H1 (cell line): ENCODE measurements at regions not wholly inside any gene's neighbourhood (a gene's known extent, or its start where the extent isn't known, plus 50 kb on each side); places are given as distances from the start of the nearest gene placed in this dataset.

Experiments
- CTCF ChIA-PET: fragments of 300-600 bp; sonication (Branson Sonifier 250); formaldehyde crosslinking; loops from one replicate; lab custom pipeline; 2021; ENCODE audit not compliant: partially characterized antibody; lab: Charles Lee
- POLR2A ChIA-PET: fragments of 300-600 bp; sonication (Branson Sonifier 250); formaldehyde crosslinking; loops from one replicate; lab custom pipeline; 2021; ENCODE audit warnings: inconsistent platforms; ENCODE audit not compliant: partially characterized antibody; lab: Charles Lee
- DNase-seq, 2 experiments: peaks; one replicate each; pipeline versions ENCODE4 v3.0.0 to v3.0.0-alpha.2; 2010 to 2022; ENCODE audit warnings: low spot score in 2 of 2, low read depth in 1 of 2, mixed read lengths in 1 of 2
- FAIRE-seq: peaks from 2 replicates; lab custom pipeline; 2011; peaks lifted over from hg19 to GRCh38; lab: Jason Lieb, UNC
- H2AFZ ChIP-seq: 2 replicates; pipeline ENCODE4 v1.8.1; 2012; ENCODE audit warnings: low read length, inconsistent platforms
- H2AK5ac ChIP-seq: 2 replicates; pipeline ENCODE4 v1.6.1; 2013; ENCODE audit warnings: low read depth, low read length
- H2BK120ac ChIP-seq: replicated peaks from 2 replicates; pipeline ENCODE3; 2013; ENCODE audit warnings: low read depth, low read length, inconsistent platforms
- H2BK12ac ChIP-seq: 2 replicates; pipeline ENCODE4 v1.6.1; 2013; ENCODE audit warnings: low read depth, low read length
- H2BK15ac ChIP-seq: 2 replicates; pipeline ENCODE4 v1.6.1; 2013; ENCODE audit warnings: low read length
- H2BK20ac ChIP-seq: 2 replicates; pipeline ENCODE4 v1.6.1; 2013; ENCODE audit warnings: low read length
- H2BK5ac ChIP-seq: 2 replicates; pipeline ENCODE4 v1.6.1; 2013; ENCODE audit warnings: low read depth, low read length
- H3K14ac ChIP-seq: 2 replicates; pipeline ENCODE4 v1.6.1; 2013; ENCODE audit warnings: inconsistent platforms; ENCODE audit not compliant: insufficient read length
- H3K18ac ChIP-seq: 2 replicates; pipeline ENCODE4 v1.6.1; 2013; ENCODE audit warnings: low read length; ENCODE audit errors: extremely low read depth
- H3K23ac ChIP-seq: 2 replicates; pipeline ENCODE4 v1.6.1; 2013; ENCODE audit warnings: inconsistent platforms; ENCODE audit not compliant: insufficient read length
- H3K23me2 ChIP-seq: 2 replicates; pipeline ENCODE4 v1.6.1; 2013; ENCODE audit warnings: low read depth, low read length
- H3K27ac ChIP-seq: 2 replicates; pipeline ENCODE4 v1.6.1; 2011; ENCODE audit warnings: low read depth, low read length, inconsistent platforms
- H3K27me3 ChIP-seq, 4 experiments: replicated peaks in 1 of 4; 1 replicate in 1 of 4; 2 replicates in 3 of 4; pipeline versions ENCODE4 v1.6.1 to v1.8.1; 2011 to 2013; ENCODE audit warnings: low read length in 3 of 4, mild to moderate bottlenecking in 3 of 4, inconsistent platforms in 2 of 4, mixed read lengths in 2 of 4, moderate library complexity in 1 of 4; ENCODE audit not compliant: control insufficient read depth in 3 of 4, insufficient read depth in 3 of 4; ENCODE audit errors: extremely low read depth in 1 of 4
- H3K36me3 ChIP-seq, 4 experiments: 2 replicates each; pipeline versions ENCODE4 v1.6.1 to v1.8.1; 2011 to 2013; ENCODE audit warnings: mild to moderate bottlenecking in 4 of 4, low read length in 3 of 4, moderate library complexity in 2 of 4, control low read depth in 1 of 4, inconsistent platforms in 1 of 4; ENCODE audit not compliant: insufficient read depth in 4 of 4, control insufficient read depth in 2 of 4
- H3K4ac ChIP-seq: replicated peaks from 2 replicates; pipeline ENCODE3; 2013; ENCODE audit warnings: low read length, low read depth, mixed read lengths, inconsistent platforms; ENCODE audit not compliant: insufficient read length
- H3K4me1 ChIP-seq, 4 experiments: replicated peaks in 1 of 4; 1 replicate in 1 of 4; 2 replicates in 3 of 4; pipeline versions ENCODE4 v1.6.1 to v1.8.1; 2011 to 2013; ENCODE audit warnings: low read length in 3 of 4, inconsistent platforms in 2 of 4, mixed read lengths in 1 of 4; ENCODE audit not compliant: insufficient read depth in 4 of 4, control insufficient read depth in 3 of 4
- H3K4me2 ChIP-seq, 2 experiments: 2 replicates each; pipeline versions ENCODE4 v1.6.1 to v1.8.1; 2011 to 2013; ENCODE audit warnings: low read depth in 2 of 2, low read length in 2 of 2, control low read depth in 1 of 2, inconsistent platforms in 1 of 2, mild to moderate bottlenecking in 1 of 2; ENCODE audit not compliant: insufficient read depth in 1 of 2
- H3K4me3 ChIP-seq, 4 experiments: fragments of 200-600, 300-600 bp in 1 of 4; sonication (generic), shearing (Covaris generic), sonication (Bioruptor Twin) in 1 of 4; 2 replicates each; pipeline versions ENCODE4 v1.5.1 to v1.8.1; 2011 to 2016; ENCODE audit warnings: low read length in 4 of 4, low read depth in 3 of 4, control low read depth in 2 of 4, inconsistent platforms in 2 of 4, mild to moderate bottlenecking in 2 of 4, mixed read lengths in 1 of 4, moderate library complexity in 1 of 4; ENCODE audit not compliant: insufficient read depth in 2 of 4; ENCODE audit errors: extremely low read depth in 1 of 4
- H3K56ac ChIP-seq: replicated peaks from 2 replicates; pipeline ENCODE3; 2013; ENCODE audit warnings: low read depth, mild to moderate bottlenecking, mixed read lengths, low read length, inconsistent platforms; ENCODE audit not compliant: insufficient read length
- H3K79me1 ChIP-seq: 2 replicates; pipeline ENCODE4 v1.6.1; 2013; ENCODE audit warnings: low read depth, low read length, control low read depth
- H3K79me2 ChIP-seq, 2 experiments: 2 replicates each; pipeline versions ENCODE4 v1.6.1 to v1.8.1; 2012 to 2013; ENCODE audit warnings: low read length in 2 of 2, mild to moderate bottlenecking in 2 of 2, inconsistent platforms in 1 of 2; ENCODE audit not compliant: insufficient read depth in 2 of 2, control insufficient read depth in 1 of 2
- H3K9ac ChIP-seq, 4 experiments: replicated peaks in 1 of 4; 1 replicate in 1 of 4; 2 replicates in 3 of 4; pipeline versions ENCODE4 v1.6.1 to v1.8.1; 2011 to 2013; ENCODE audit warnings: low read depth in 3 of 4, low read length in 3 of 4, control low read depth in 2 of 4, mild to moderate bottlenecking in 2 of 4, moderate library complexity in 2 of 4, inconsistent platforms in 1 of 4; ENCODE audit errors: extremely low read depth in 1 of 4
- H3K9me3 ChIP-seq, 2 experiments: 2 replicates each; pipeline versions ENCODE4 v1.6.1 to v1.8.1; 2012 to 2013; ENCODE audit warnings: mild to moderate bottlenecking in 2 of 2, moderate library complexity in 2 of 2, control low read depth in 1 of 2, inconsistent platforms in 1 of 2, low read depth in 1 of 2, low read length in 1 of 2, mixed read lengths in 1 of 2; ENCODE audit not compliant: insufficient read depth in 2 of 2
- H4K20me1 ChIP-seq, 2 experiments: replicated peaks in 1 of 2; 2 replicates each; pipeline versions ENCODE3 to v1.8.1; 2011 to 2013; ENCODE audit warnings: inconsistent platforms in 2 of 2, low read length in 2 of 2, mild to moderate bottlenecking in 1 of 2; ENCODE audit not compliant: insufficient read depth in 2 of 2, control insufficient read depth in 1 of 2
- H4K5ac ChIP-seq: 2 replicates; pipeline ENCODE4 v1.6.1; 2013; ENCODE audit warnings: low read length, low read depth, mixed read lengths, inconsistent platforms; ENCODE audit not compliant: insufficient read length
- H4K8ac ChIP-seq: 2 replicates; pipeline ENCODE4 v1.8.0; 2013; ENCODE audit warnings: mild to moderate bottlenecking, moderate library complexity, low read length, inconsistent platforms; ENCODE audit not compliant: insufficient read depth; ENCODE audit errors: extremely low read depth
- H4K91ac ChIP-seq: replicated peaks from 2 replicates; pipeline ENCODE3; 2013; ENCODE audit warnings: low read length, mixed read lengths, inconsistent platforms; ENCODE audit not compliant: insufficient read length
- E2F6 ChIP-seq: IDR thresholded peaks from 2 replicates; pipeline ENCODE4 v1.6.1; 2012; ENCODE audit warnings: inconsistent platforms
- GTF2F1 ChIP-seq: IDR thresholded peaks from 2 replicates; pipeline ENCODE4 v1.6.1; 2012; ENCODE audit warnings: low read depth, low read length, improper control_type of control experiment, borderline replicate concordance
- JUND ChIP-seq: IDR thresholded peaks from 2 replicates; pipeline ENCODE4 v1.6.1; 2011; ENCODE audit warnings: mild to moderate bottlenecking, improper control_type of control experiment, low read length
- KDM4A ChIP-seq: IDR thresholded peaks from one replicate; pipeline ENCODE4 v1.7.1; 2012; ENCODE audit warnings: low read depth, mild to moderate bottlenecking, moderate library complexity, low read length, inconsistent platforms; ENCODE audit not compliant: severe bottlenecking
- NRF1 ChIP-seq: IDR thresholded peaks from 2 replicates; pipeline ENCODE4 v1.6.1; 2011; ENCODE audit warnings: mild to moderate bottlenecking, low read depth, low read length, improper control_type of control experiment
- POLR2A ChIP-seq, 2 experiments: IDR thresholded peaks; 1 replicate in 1 of 2; 2 replicates in 1 of 2; pipeline ENCODE4 v1.6.1; 2011; ENCODE audit warnings: low read depth in 2 of 2, low read length in 2 of 2, mild to moderate bottlenecking in 2 of 2; ENCODE audit errors: control extremely low read depth in 1 of 2
- RBBP5 ChIP-seq: IDR thresholded peaks from 2 replicates; pipeline ENCODE4 v1.7.1; 2012; ENCODE audit warnings: low read depth, mild to moderate bottlenecking, inconsistent platforms, low read length, moderate library complexity, borderline replicate concordance
- SUZ12 ChIP-seq: fragments of 200-600 bp; sonication (generic); IDR thresholded peaks from 2 replicates; pipeline ENCODE4 v1.6.1; 2012; ENCODE audit warnings: mild to moderate bottlenecking, inconsistent platforms, low read length, moderate library complexity, mixed read lengths
- TAF1 ChIP-seq: IDR thresholded peaks from 2 replicates; pipeline ENCODE4 v1.6.1; 2011; ENCODE audit warnings: mild to moderate bottlenecking, low read depth, low read length
- ZNF274 ChIP-seq: IDR thresholded peaks from 2 replicates; pipeline ENCODE4 v1.7.0; 2012; ENCODE audit warnings: low read length, borderline replicate concordance; ENCODE audit errors: extremely low read depth
- WGBS, 2 experiments: shearing (Covaris generic) in 1 of 2; methylation state at CpG; one replicate each; pipeline versions ENCODE4 v1.1.6 to v1.1.7; 2013 to 2015; ENCODE audit warnings: low lambda C conversion rate in 2 of 2, mixed read lengths in 2 of 2, inconsistent platforms in 1 of 2, low coverage in 1 of 2, missing lambda C conversion rate in 1 of 2; ENCODE audit not compliant: insufficient replicate concordance in 2 of 2, insufficient coverage in 1 of 2, insufficient read length in 1 of 2; ENCODE audit errors: extremely low coverage in 1 of 2, missing lambda C conversion rate in 1 of 2; 5-methylcytosine and 5-hydroxymethylcytosine counted together

GRCh38 chr11:29162491-29162890 is 854.3 kb downstream of the KCNA4 start:
- no peak overlapping the region for H2BK120ac ChIP-seq
- no peaks in the 10 kb centered on the region for H3K36me3 ChIP-seq
- CTCF ChIA-PET = interaction anchor here (1.5 kb wide), 1 partner anchor 658 kb away, joined by 3 read pairs; no protein-coding TSS in a partner anchor
- H2BK12ac ChIP-seq = no peak overlapping the region
- no peak overlapping the region for H4K8ac ChIP-seq
- no peaks in the 10 kb centered on the region for H4K20me1 ChIP-seq
- FAIRE-seq (no peak), DNase-seq (no peak)
- 97% methylated on average over 2 of the region's 2 CpGs; no CpG with 5 or more reads in 1 of the 2 experiments for WGBS, 2 experiments
- TF ChIP-seq SUZ12 = no peak
- TF ChIP-seq NRF1 = no peak
- no peak for TF ChIP-seq POLR2A (IDR thresholded peaks at IDR 0.05; ENCODE audit: control extremely low read depth in 1 of 2, low read depth in 2 of 2, low read length in 2 of 2)
- no peak for TF ChIP-seq GTF2F1
- TF ChIP-seq E2F6 = no peak
- no peak for TF ChIP-seq RBBP5
- no peak for TF ChIP-seq TAF1
- TF ChIP-seq KDM4A = no peak
- no peak for TF ChIP-seq ZNF274
- TF ChIP-seq JUND = no peak
- no peak overlapping the region for H3K18ac ChIP-seq
- H3K4ac ChIP-seq = no peak overlapping the region
- no peak overlapping the region for H3K56ac ChIP-seq
- no peak overlapping the region for H3K4me3 ChIP-seq
- H3K9me3 ChIP-seq = no peaks in the 10 kb centered on the region
- no peaks in the 10 kb centered on the region for H3K79me1 ChIP-seq
- no peak overlapping the region for H2BK15ac ChIP-seq
- H3K27ac ChIP-seq = no peak overlapping the region
- no peaks in the 10 kb centered on the region; a peak in 1 of 7 replicates for H3K4me1 ChIP-seq
- no peak overlapping the region for H4K91ac ChIP-seq
- H4K5ac ChIP-seq = no peak overlapping the region
- H3K14ac ChIP-seq = no peak overlapping the region
- H2BK5ac ChIP-seq = no peak overlapping the region
- H2AFZ ChIP-seq = no peak overlapping the region
- no peak overlapping the region for H2BK20ac ChIP-seq
- no peaks in the 10 kb centered on the region for H3K23me2 ChIP-seq
- H3K9ac ChIP-seq = no peak overlapping the region
- no peaks in the 10 kb centered on the region for H3K79me2 ChIP-seq
- POLR2A ChIA-PET = no interaction called here
- no peak overlapping the region for H3K4me2 ChIP-seq
- no peak overlapping the region for H3K23ac ChIP-seq
- no peak overlapping the region for H2AK5ac ChIP-seq
- no peaks in the 10 kb centered on the region for H3K27me3 ChIP-seq
